PC-9 (cell line): ENCODE measurements at regions not wholly inside any gene's neighbourhood (a gene's known extent, or its start where the extent isn't known, plus 50 kb on each side); places are given as distances from the start of the nearest gene placed in this dataset.

Experiments used
- BruUV-seq: library from RNA; stranded (reverse); fragments of 400-500 nt; replicated peaks from 2 replicates; lab custom pipeline; 2021; lab: Mats Ljungman, UMichigan
- CTCF ChIA-PET: fragments of 300-600 bp; sonication (Branson Sonifier 250); formaldehyde crosslinking; loops from one replicate; lab custom pipeline; 2022; ENCODE audit warnings: antibody characterized with exemption; lab: Charles Lee
- POLR2A ChIA-PET: fragments of 300-600 bp; sonication (Branson Sonifier 250); formaldehyde crosslinking; loops from one replicate; lab custom pipeline; 2022; ENCODE audit warnings: antibody characterized with exemption; ENCODE audit not compliant: unreplicated experiment; lab: Charles Lee
- DNase-seq, 2 experiments: peaks; one replicate each; pipeline versions ENCODE4 v3.0.0 to v3.0.0-alpha.2; 2015 to 2022; ENCODE audit warnings: mixed read lengths in 1 of 2
- H2AFZ ChIP-seq: fragments of 200-600 bp; sonication (generic); 2 replicates; pipeline ENCODE4 v1.8.1; 2017; ENCODE audit warnings: antibody characterized with exemption
- H3F3A ChIP-seq: fragments of 200-600 bp; sonication (generic); 2 replicates; pipeline ENCODE4 v1.8.1; 2017; ENCODE audit warnings: antibody characterized with exemption, mild to moderate bottlenecking, low read depth; ENCODE audit not compliant: insufficient read depth
- H3K27ac ChIP-seq: fragments of 200-600 bp; sonication (generic); 2 replicates; pipeline ENCODE4 v1.6.1; 2016; ENCODE audit warnings: mixed run types
- H3K27me3 ChIP-seq: fragments of 200-600 bp; sonication (generic); 2 replicates; pipeline ENCODE4 v1.6.1; 2016; ENCODE audit warnings: low read depth, mixed run types; ENCODE audit not compliant: insufficient read depth
- H3K36me3 ChIP-seq: fragments of 200-600 bp; sonication (generic); 2 replicates; pipeline ENCODE4 v1.6.1; 2016; ENCODE audit warnings: low read depth, mixed run types
- H3K4me1 ChIP-seq: fragments of 200-600 bp; sonication (generic); replicated peaks from 2 replicates; pipeline ENCODE4 v1.6.1; 2016; ENCODE audit warnings: mixed run types; ENCODE audit not compliant: insufficient read depth
- H3K4me2 ChIP-seq: fragments of 200-600 bp; sonication (generic); 2 replicates; pipeline ENCODE4 v1.6.1; 2017; ENCODE audit warnings: mixed run types
- H3K4me3 ChIP-seq: fragments of 200-600 bp; sonication (generic); 2 replicates; pipeline ENCODE4 v1.6.1; 2016; ENCODE audit warnings: mixed run types
- H3K79me2 ChIP-seq: fragments of 200-600 bp; sonication (generic); 2 replicates; pipeline ENCODE4 v1.6.1; 2017; ENCODE audit warnings: low read depth, mixed run types
- H3K9me2 ChIP-seq: fragments of 200-600 bp; sonication (generic); 2 replicates; pipeline ENCODE4 v1.8.1; 2017; ENCODE audit warnings: mild to moderate bottlenecking; ENCODE audit not compliant: insufficient read depth
- H3K9me3 ChIP-seq: fragments of 200-600 bp; sonication (generic); 2 replicates; pipeline ENCODE4 v1.8.1; 2016; ENCODE audit warnings: low read depth; ENCODE audit not compliant: insufficient read depth
- H4K20me1 ChIP-seq: fragments of 200-600 bp; sonication (generic); 2 replicates; pipeline ENCODE4 v1.8.1; 2017; ENCODE audit not compliant: insufficient read depth
- CTCF ChIP-seq: fragments of 200-600 bp; sonication (generic); conservative IDR thresholded peaks from 2 replicates; pipeline ENCODE4 v1.6.1; 2017; ENCODE audit warnings: mixed run types, antibody characterized with exemption, mild to moderate bottlenecking, moderate library complexity
- EZH2 ChIP-seq: fragments of 200-600 bp; sonication (generic); IDR thresholded peaks from 2 replicates; pipeline ENCODE4 v1.8.0; 2017; ENCODE audit warnings: antibody characterized with exemption, low read depth
- intact Hi-C: fragments of 100-400 bp; cut with micrococcal nuclease; formaldehyde crosslinking; loops from one replicate; pipeline ENCODE4 v1.10.0; 2022; ENCODE audit not compliant: unreplicated experiment

- no peaks in the 10 kb centered on the region for H3K79me2 ChIP-seq
- ChIA-PET POLR2A (no interaction called here), CTCF (no interaction called here)
- intact Hi-C loops = no loop called here
- H3K9me3 ChIP-seq = no peaks in the 10 kb centered on the region
- no peaks in the 10 kb centered on the region for H3F3A ChIP-seq
- H4K20me1 ChIP-seq = no peaks in the 10 kb centered on the region
- H2AFZ ChIP-seq = no peak overlapping the region
- H3K4me1 ChIP-seq = no peaks in the 10 kb centered on the region
- no peaks in the 10 kb centered on the region for H3K36me3 ChIP-seq
- no TSS peak for BruUV-seq
- no peak for DNase-seq
- H3K4me2 ChIP-seq = no peak overlapping the region
- peaks cover 16% of the 10 kb centered on the region for H3K27me3 ChIP-seq
- H3K9me2 ChIP-seq = no peaks in the 10 kb centered on the region
- no peak for TF ChIP-seq EZH2
- no peak for TF ChIP-seq CTCF
- H3K27ac ChIP-seq = no peak overlapping the region
- H3K4me3 ChIP-seq = no peak overlapping the region
These were observed 62.1 kb upstream of the GSX1 start for GRCh38 chr13:27730191-27730590.
